ENCODE measurements at regions not wholly inside any gene's neighbourhood (a gene's known extent, or its start where the extent isn't known, plus 50 kb on each side); places are given as distances from the start of the nearest gene placed in this dataset.

GRCh38 chrX:78513971-78514738 lies 145.0 kb downstream of the RTL3 start:
- TF ChIP-seq, protein P1, sequence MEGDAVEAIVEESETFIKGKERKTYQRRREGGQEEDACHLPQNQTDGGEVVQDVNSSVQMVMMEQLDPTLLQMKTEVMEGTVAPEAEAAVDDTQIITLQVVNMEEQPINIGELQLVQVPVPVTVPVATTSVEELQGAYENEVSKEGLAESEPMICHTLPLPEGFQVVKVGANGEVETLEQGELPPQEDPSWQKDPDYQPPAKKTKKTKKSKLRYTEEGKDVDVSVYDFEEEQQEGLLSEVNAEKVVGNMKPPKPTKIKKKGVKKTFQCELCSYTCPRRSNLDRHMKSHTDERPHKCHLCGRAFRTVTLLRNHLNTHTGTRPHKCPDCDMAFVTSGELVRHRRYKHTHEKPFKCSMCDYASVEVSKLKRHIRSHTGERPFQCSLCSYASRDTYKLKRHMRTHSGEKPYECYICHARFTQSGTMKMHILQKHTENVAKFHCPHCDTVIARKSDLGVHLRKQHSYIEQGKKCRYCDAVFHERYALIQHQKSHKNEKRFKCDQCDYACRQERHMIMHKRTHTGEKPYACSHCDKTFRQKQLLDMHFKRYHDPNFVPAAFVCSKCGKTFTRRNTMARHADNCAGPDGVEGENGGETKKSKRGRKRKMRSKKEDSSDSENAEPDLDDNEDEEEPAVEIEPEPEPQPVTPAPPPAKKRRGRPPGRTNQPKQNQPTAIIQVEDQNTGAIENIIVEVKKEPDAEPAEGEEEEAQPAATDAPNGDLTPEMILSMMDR (IDR thresholded peaks at IDR 0.05; ENCODE audit: insufficient read depth, low read length, poor library complexity, severe bottlenecking) = no peak
- no peak for TF ChIP-seq EZH2phosphoT487 (conservative IDR thresholded peaks at IDR 0.05; ENCODE audit: low read length)

Measured in SU-DHL-6 (cell line).